ENCODE measurements at regions not wholly inside any gene's neighbourhood (a gene's known extent, or its start where the extent isn't known, plus 50 kb on each side); places are given as distances from the start of the nearest gene placed in this dataset.

GRCh38 chr12:89227774-89228173 lies 124.5 kb downstream of the DUSP6 start:
- TF ChIP-seq CTCF (IDR thresholded peaks at IDR 0.05) (no peak), POLR2A (IDR thresholded peaks at IDR 0.05) (no peak), EP300 (IDR thresholded peaks at IDR 0.05) (no peak)

Measured in ovary (tissue), 3 donors.